ENCODE measurements at regions not wholly inside any gene's neighbourhood (a gene's known extent, or its start where the extent isn't known, plus 50 kb on each side); places are given as distances from the start of the nearest gene placed in this dataset.

DNA sequence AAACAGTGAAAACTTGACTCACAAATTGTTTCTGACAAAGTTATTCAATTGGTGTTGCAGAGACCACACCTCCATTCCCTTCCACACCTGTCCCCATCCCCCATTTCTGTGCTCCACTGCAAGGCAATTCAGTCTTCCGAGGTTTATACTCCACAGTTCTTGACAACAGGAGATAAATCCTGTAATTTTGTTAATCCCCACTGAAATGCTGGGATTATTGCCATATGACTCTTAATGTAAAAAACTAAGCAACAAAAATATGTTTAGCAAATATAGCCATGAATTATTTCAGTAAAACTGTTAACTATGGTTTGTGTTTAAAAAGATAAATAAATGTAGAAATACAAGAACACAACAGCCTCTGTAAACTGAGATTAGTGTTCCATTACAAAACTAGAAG, 170.1 kb upstream of the SEMA3D start:
- TF ChIP-seq, protein P1, sequence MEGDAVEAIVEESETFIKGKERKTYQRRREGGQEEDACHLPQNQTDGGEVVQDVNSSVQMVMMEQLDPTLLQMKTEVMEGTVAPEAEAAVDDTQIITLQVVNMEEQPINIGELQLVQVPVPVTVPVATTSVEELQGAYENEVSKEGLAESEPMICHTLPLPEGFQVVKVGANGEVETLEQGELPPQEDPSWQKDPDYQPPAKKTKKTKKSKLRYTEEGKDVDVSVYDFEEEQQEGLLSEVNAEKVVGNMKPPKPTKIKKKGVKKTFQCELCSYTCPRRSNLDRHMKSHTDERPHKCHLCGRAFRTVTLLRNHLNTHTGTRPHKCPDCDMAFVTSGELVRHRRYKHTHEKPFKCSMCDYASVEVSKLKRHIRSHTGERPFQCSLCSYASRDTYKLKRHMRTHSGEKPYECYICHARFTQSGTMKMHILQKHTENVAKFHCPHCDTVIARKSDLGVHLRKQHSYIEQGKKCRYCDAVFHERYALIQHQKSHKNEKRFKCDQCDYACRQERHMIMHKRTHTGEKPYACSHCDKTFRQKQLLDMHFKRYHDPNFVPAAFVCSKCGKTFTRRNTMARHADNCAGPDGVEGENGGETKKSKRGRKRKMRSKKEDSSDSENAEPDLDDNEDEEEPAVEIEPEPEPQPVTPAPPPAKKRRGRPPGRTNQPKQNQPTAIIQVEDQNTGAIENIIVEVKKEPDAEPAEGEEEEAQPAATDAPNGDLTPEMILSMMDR (IDR thresholded peaks at IDR 0.05; ENCODE audit: borderline replicate concordance, extremely low read depth, low read length, poor library complexity, severe bottlenecking), result no peak
- no peak for TF ChIP-seq EZH2 (IDR thresholded peaks at IDR 0.05; ENCODE audit: borderline replicate concordance, low read depth, low read length, severe bottlenecking)
